Activated T-cell treated with anti-CD3 and anti-CD28 coated beads for 48 hours (primary cell): ENCODE measurements at regions not wholly inside any gene's neighbourhood (a gene's known extent, or its start where the extent isn't known, plus 50 kb on each side); places are given as distances from the start of the nearest gene placed in this dataset.

ENCODE experiments used
- DNase-seq: peaks from one replicate; pipeline ENCODE4 v3.0.0-alpha.2; 2020; ENCODE audit warnings: low read depth

DNA sequence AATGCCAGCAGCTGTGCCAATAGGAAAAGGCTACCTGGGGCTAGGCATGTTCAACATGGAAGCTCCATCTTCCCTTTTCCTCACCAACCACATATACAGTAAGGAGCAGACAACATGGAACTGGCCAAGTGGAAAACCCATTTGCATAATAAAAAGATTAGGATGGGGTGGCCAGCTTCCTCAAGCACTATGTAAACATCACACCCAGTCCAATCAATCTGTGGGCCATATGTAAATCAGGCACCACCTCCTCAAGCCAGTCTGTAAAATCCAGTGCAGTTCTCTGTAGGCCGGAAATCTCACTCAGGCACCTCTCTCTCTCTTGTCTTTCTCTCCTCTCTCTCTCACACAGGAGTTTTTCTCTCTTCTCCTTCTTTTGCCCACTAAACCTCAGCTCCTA lies 360.2 kb upstream of the GRIA1 start:
- no peak for DNase-seq

DNA sequence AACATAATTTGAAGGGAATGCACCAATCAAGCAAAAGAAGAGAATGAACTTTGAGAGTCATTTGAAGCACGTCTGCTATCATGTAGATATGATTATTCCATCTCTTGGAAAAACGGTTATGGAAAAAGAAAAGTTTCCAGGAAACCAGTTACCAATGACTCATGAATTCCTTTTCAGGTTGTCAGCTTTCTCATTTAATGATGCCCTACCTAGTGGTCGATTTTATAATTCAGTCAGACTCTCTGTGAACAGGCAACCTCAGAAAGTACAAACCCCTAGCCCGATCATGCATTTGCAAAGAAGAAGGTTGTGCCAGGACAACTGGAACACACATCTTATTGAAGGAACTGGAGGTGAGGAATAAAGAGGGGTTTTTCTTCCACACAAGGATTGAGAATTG lies 355.1 kb upstream of the GRIA1 start:
- DNase-seq, result no peak

DNA sequence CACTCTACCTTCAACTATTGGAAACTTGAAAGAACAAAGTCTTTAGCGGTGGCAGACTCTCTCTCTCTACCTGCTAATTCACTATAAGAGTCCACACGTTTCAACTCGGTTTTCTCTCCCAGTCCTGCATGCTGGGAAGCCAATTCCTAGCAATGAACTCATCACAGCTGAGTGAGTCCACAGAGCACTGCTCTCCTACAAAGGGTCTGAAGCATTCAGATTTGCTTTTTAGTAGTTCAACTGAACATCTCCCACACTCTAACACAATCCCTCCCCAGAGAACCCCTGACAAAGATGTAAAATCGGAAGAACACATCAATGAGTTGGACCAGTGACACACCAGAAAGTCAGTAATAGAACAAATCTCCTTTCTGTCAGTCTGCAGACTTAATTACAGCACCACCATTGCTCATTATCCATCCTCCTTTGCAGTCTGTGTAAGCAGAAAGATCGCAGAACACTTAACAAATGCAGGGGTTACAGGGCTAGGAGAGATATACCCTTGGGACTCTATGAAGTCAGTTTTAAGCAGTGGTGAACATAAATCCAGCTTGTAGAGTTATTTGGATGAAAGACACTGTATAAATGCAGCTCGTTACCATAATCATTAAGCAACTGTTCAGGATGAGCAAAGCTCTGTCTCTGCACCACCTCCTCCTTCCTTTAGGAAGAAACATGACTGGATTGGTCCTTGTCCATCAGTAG lies 353.4 kb upstream of the GRIA1 start:
- no peak for DNase-seq

DNA sequence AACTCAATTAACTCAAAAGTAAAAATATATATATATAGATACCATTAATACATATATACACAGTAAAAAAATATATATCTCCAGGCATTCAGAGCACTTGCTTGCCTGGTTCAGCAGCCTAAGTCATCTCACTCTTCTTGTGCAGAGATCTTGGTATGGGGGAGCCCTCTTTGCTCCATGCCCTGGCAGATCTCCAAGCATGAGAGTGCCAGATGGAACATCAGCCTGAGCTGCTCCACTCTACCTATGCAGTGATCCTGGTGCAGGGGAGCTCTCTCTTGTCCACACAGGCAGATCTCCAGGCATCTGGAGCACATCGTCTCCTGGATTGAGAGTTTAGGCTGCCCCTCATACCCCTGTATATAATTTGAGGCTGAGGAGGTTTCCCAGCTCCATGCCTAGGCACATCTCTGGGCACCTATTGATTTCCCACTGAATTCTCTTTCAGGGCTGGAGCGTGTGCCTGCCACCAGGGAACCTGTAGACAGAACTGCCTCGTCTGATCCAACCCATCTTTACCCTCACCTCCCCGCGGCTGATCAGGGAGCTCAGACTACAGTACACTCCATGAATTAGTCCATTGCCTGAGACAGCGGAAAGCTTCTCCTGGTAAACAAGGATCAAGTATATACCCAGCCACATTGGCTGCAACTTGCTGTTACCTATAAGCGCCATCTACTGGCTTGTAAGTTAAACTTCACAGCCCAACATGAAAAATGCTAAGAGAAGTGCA lies 342.4 kb upstream of the GRIA1 start:
- DNase-seq, result no peak

DNA sequence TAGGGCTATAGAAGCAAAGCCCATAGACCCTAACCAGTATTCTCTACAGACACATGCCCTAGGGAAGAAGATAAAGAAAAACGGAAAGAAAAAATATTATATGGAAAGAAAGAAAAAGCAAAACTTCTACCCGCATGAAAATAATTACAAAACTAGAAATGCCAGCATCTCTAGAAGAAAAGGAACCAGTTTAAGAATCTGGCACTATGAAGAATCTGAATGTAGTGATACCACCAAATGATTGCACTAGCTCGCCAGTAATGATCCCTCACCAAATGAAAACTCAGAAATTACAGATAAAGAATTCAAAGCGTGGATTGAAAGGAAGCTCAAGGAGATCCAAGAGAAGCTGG lies 341.9 kb upstream of the GRIA1 start:
- no peak for DNase-seq

DNA sequence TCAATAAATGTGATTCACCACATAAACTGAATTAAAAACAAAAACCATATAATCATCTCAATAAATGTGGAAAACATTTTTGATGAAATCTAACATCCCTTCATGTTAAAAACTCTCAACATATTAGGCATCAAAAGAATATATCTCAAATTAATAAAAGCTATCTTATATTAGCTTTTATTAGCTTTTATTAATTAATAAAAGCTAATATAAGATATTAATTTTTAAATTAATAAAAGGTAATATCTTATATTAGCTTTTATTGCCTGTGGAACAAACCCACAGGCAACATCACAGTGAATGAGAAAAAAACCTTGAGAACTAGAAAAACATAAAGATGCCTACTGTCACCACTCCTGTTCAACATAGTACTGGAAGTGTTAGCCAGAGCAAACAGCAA lies 338.9 kb upstream of the GRIA1 start:
- no peak for DNase-seq

DNA sequence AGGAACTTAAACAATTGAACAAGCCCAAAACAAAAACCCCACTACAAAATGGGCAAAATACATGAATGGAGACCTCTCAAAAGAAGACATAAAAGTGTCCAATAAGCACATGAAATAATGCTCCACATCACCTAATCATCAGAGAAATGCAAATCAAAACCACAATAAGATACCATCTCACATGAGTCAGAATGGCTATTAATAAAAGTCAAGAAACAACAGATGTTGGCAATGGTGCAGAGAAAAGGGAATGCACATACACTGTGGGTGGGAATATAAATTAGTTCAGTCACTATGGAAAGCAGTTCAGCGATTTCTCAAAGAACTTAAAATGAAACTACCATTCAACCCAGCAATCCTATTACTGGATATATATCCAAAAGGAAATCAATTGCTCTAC lies 337.4 kb upstream of the GRIA1 start:
- DNase-seq, result no peak

DNA sequence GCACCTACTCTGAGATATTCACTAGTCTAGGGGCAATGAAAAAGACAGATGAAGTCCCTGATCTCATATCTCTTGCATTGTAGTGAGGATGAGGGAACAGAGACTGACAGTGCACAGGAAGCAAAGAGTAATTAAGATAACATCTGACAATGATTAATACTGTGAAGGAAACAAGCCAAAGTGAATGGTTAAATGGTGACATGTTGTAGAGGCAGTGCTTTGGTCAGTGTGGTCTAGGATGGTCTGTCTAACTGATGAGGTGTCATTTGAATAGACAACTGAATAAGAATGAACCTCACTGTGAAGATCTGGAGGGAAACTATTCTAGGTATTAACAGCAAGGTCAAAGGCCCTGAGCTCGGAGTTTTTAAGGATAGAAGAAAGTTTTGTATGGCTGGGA lies 333.3 kb upstream of the GRIA1 start:
- DNase-seq, result no peak

DNA sequence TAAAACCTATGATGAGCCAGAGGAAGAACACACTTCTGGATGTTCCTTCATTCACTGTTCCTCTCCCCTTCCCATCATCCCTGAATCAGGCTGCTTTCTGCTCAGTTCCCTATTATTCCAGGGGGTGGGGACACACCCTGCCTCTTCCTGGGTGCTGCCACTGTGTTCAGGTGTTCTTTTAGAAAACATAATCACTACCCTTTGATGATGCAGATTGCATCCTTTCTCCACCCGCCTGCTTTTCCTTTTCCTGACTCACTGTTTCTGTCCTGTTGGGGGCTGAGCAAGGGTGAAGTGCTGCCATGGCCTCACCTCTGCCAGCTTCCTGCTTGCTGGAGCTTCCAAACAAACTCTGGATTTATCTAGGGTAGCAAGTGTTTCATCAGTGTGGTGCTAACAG lies 331.9 kb upstream of the GRIA1 start:
- no peak for DNase-seq

DNA sequence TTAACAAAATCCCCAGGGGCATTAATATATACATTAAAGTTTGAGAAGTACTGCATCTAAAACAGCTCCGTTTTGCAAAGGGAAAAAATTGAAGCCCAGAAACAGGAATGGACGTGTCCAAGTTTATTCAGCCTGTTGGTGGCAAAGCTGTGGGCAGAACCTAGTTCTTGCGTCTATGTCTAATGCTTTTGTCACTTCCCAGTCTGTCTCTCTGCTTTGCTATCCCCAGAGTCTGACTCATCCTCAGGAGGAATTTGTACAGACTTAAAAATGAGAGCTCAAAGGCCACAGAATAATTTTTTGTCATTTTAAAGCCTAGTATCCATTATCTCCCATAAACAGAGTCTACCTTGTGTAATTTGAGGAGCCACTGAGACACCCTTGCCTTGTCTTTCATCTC lies 330.9 kb upstream of the GRIA1 start:
- DNase-seq, result no peak

DNA sequence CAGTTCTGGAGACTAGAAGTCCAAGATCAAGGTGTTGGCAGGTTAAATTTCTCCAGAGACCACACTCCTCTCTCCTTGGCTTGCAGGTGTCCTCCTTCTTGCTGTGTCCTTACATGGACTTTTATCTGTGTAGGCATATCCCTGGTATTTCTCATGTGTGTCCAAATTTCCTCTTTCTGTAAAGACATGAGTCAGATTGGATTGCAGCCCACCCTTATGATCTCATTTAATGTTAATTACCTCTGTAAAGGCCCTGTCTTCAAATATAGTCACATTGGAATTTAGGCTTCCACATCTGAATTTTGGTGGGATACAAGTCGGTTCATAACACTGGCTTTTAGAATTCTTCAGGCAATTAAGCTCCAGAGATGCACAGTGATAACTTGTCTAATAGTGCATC lies 322.2 kb upstream of the GRIA1 start:
- DNase-seq, result no peak

DNA sequence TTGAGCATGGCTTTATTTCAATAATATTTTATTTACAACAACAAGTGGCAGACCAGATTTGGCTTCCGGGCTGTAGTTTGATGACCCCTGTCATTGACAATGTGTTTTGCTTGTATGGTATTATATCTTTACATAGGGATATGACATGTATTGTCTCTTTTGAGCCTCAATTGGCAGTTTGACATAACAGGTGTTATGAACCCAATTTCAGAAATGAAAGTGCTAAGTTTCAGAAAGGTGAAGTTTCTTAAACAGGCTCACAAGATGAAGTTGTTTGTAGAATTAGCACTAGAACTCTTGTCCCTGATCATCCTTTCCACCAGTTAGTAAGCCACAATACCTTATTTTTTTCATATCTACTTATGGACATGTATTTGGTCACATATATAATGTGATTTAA lies 303.0 kb upstream of the GRIA1 start:
- no peak for DNase-seq

DNA sequence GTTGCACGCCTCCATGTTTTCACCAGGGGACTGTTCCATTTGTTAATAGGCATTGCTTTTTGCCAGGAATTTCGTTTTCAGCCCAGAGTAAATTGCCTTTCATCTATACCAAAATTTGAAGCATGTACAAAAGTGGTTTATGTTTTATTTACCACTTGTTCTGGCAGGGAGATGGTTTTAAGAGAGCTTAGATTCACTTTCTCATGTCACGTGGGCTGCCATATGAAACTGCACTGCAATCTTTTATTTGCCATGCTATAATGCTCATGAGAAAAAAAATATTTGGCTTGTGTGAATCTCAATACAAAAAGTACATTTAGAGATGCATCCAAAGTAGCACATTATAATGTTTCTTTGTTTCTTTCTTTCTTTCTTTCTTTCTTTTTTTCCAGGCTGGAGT lies 284.1 kb upstream of the GRIA1 start:
- no peak for DNase-seq

DNA sequence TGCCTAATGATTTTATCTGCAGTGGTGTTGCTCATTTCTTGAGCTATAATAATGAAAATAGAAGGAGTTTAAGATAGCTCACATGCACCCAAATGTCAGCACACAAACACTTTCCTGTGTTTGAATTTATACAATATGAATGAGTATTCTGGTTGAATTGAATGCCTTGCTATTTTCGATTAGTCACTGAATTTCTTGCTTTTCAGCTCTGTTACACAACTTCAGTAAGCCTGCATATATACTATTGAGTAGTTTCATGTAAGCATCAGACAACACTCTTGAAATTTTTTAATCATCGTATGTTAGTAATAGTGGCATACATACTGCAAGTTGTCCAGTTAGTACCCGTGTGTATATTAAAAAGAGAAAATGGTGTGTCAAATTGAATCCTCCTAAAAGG lies 281.5 kb upstream of the GRIA1 start:
- no peak for DNase-seq

DNA sequence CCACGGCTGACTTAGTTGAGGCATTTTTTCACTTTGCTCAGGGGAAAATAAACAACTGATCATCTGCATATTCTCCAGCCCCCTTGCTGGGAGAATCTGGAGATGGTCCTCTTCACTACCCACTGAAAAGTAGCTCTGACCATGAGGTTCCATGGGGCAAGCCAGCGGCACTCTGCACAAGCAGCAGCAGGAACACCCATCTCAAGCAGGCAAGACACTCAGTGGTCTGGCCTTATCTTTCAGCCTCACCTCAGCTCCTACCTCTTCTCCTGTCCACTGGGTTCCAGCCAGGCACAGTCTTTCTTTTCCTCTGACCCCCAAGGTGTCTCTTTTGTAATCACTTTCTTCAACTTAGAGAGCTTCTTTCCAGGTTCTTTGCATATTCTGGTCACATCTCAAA lies 280.8 kb upstream of the GRIA1 start:
- no peak for DNase-seq

DNA sequence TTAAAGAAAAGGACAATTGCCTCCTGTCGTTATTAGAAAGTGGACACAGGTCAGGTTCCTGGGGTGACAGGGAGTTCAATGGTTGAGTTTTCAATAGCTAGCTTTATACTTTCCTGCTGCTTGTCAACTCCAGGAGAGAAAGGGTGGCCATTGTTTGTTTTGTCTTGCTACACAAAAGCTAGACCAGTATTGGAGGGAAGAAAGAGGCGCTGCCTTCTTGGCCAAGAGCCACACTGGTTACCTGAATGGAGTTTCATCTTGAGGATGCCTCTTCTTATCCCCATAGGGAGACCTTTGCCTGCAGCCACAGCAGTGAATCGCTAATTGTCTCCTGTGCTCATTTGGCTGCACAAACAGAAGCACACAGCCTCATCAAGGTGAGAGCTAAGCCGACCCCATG lies 279.4 kb upstream of the GRIA1 start:
- no peak for DNase-seq

DNA sequence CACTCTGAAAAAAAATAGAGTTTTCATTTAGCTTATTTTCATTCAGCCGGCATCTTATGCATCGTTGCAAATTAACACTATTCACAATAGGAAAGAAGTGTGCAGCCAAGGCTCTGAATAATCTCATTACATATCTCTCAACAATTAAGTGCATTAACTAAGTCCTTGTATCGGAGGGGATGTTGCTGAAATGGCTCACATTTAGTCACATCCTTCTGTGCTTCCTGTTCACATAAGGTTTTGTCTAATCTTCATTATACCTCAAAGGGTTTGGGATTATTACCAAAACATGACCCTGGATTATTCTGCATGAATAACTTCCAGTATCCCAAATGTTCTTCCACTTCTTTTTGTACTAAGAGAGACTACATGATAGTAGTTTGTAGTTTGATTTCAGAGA lies 278.0 kb upstream of the GRIA1 start:
- DNase-seq, result no peak

DNA sequence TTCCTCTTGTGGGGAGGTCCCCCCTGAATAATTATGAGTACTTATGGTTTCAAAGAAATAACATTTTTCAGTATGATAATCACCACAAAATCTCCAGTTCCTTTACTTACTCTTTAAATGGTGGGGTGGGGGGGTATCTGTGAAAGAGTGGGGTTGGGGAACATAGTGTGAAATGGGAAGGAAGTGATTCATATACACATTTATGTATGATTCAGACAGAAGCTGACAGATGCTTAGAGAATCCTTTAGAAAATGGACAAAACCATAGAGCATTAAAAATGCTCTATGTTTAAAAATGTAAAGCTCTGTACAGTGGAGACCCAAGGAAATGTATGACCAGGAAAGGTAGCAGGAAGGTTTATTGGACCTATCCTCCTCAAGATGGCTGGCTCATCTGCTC lies 267.5 kb upstream of the GRIA1 start:
- DNase-seq, result no peak

DNA sequence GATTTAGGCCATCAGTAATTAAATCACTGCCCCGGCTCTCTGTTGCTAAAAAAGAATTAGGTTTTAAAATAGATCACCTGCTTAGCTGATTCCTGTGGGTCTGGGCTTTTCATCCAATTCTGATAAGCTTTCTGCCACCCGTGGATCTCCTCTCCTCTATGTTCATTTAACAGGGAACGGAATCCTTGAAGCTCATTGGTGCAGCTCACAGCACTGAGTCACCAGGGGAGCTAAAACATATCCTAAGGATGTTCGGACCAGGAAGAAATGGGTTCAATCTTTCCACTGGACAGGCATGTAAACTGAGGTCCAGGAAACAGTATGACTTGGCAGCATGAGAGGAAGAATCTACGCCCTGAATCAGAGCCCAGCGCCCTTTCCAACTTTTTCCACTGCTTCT lies 267.1 kb upstream of the GRIA1 start:
- no peak for DNase-seq

DNA sequence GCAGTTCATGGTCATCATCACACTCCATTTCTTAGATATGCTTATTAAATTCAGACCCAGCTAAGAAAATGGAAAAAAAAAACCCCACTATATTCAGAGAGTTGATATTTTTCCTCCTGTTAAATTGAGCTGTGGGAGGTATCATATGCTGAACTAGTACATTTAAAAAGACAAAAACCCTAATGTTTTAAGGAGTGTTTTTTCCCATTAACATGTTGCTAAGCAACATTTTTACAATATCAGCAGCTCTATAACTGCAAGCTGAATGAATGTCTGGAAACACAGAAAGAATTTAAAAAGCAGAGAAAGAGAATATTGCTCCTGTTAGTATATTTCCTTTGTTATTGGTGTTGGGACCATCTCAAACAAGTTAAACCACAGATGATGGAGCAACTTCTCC lies 265.8 kb upstream of the GRIA1 start:
- DNase-seq, result no peak

DNA sequence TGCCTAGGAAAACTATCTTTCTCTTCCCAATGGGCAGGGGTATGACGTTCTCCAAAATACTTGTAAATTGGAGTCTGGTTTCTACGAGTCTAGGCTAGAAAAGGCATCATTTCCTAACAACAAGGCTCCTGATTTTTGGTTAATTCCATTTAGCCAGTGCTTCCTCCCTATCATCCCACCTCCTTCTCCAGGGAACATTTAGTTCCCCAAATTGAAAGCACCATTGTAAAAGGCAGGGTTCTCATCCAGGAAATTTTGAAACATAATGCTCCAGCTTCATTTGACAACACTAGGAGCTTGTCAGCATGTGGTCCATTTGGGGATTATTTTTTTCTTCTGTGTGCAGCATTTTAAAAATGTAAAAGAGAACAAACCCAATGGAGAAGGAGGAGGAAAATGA lies 256.5 kb upstream of the GRIA1 start:
- DNase-seq, result no peak

DNA sequence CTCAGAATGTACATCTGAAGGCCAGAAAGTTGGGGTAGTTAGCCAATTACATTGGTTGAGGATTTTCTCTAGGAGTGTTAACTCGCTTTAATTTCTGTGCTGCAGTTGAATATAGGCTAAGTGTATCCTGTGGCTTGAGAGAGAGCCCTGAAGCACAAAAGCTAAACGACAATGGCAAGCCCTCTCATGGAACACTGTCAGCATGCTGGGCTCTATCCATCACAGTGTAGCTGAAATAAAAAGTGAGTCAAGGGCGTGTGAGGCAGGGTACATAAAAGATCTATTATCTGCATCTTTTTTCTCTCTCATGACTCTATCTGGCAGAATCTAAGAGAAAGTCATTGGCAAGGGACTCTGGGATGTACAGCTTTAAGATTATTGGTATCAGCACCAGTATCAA lies 254.2 kb upstream of the GRIA1 start:
- DNase-seq, result no peak

DNA sequence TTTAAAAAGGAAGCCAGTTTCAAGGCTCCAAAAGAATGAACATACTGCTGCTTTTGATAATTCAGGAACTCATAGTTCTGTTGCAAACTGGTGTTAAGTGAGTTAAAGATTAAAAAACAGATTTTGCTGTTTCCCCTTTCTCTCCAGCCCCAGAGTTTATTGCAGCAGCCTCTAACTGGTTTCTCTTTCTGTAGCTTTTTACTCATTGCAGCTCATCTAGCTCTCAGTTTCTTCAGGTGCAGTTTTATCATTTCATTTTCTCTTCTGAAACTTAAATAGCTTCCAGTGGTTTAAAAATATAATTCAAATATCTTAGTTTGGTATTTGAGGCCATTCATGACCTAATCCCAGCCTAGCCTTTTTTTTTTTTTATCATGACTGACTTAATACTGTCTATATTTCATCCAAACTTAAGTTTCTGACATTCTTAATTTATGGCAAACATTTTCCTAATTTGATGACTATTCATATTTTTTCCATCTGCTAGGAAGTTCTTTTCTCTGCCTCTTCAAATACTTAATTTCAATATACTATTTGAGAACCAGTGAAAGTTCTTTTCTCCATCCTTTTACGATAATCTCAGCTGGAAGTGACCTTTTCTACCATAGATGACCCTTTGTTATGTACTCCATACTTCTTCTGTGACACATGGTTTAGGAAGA lies 252.7 kb upstream of the GRIA1 start:
- DNase-seq, result no peak

DNA sequence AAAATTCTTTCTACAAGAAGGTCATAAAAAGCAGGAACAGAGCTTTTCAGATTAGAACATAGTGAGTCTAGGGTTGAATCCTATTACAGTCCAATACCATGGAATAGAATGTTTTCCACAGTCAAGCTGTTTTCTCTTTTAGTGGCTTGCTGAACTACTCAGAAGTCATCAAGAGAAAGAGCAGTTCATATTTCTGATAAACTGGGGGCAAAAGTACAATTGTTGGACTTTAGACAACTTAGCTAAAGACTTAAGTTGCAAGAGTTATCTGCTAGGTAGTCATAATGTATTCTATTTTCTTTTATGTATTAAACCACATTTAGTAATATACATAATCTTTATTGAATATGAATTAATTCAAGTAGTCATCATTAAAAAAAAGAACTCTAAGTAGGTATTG lies 233.1 kb upstream of the GRIA1 start:
- DNase-seq, result no peak
